HepG2 (cell line): ENCODE measurements at regions not wholly inside any gene's neighbourhood (a gene's known extent, or its start where the extent isn't known, plus 50 kb on each side); places are given as distances from the start of the nearest gene placed in this dataset.

ENCODE experiments used
- ATAC-seq: fragments of 200-7000 bp; cut with Tn5 transposase; 3 replicates; pipeline ENCODE4 v1.9.1; 2020; ENCODE audit warnings: mild to moderate bottlenecking, moderate library complexity
- BruUV-seq: library from RNA; stranded (reverse); fragments of 400-500 nt; replicated peaks from 2 replicates; lab custom pipeline; 2021; lab: Mats Ljungman, UMichigan
- CTCF ChIA-PET: fragments of 300-600 bp; formaldehyde crosslinking; extraction: SDS; loops from one replicate; lab custom pipeline; 2021; ENCODE audit warnings: low total read pairs, inconsistent platforms, low intra/inter-chr PET ratio; lab: Yijun Ruan, JAX
- POLR2A ChIA-PET: fragments of 350-600 bp; sonication (Branson Sonifier 250); formaldehyde crosslinking; loops from one replicate; lab custom pipeline; 2020; ENCODE audit warnings: antibody characterized with exemption, inconsistent platforms; lab: Yijun Ruan, JAX
- DNase-seq: peaks from one replicate; pipeline ENCODE4 v3.0.0-alpha.2; 2015; ENCODE audit warnings: low spot score
- FAIRE-seq: peaks from 3 replicates; lab custom pipeline; 2011; peaks lifted over from hg19 to GRCh38; lab: Jason Lieb, UNC
- H2AFZ ChIP-seq: one replicate; pipeline ENCODE4 v1.6.1; 2011; ENCODE audit warnings: low read length, inconsistent platforms
- H3K27ac ChIP-seq: fragments of 300-600 bp; 3 replicates; pipeline ENCODE4 v1.8.0; 2011; ENCODE audit warnings: mixed run types, mild to moderate bottlenecking, mixed read lengths, low read length, inconsistent platforms; ENCODE audit not compliant: insufficient read depth; ENCODE audit errors: extremely low read length
- H3K27me3 ChIP-seq, 2 experiments: fragments of 200-600 bp in 1 of 2; 2 replicates in 1 of 2; 3 replicates in 1 of 2; pipeline versions ENCODE4 v1.6.0 to v1.8.0; 2011; ENCODE audit warnings: low read length in 2 of 2, mild to moderate bottlenecking in 2 of 2, moderate library complexity in 2 of 2, inconsistent platforms in 1 of 2; ENCODE audit not compliant: insufficient read depth in 2 of 2, control insufficient read depth in 1 of 2
- H3K36me3 ChIP-seq, 2 experiments: fragments of 200-600 bp in 1 of 2; replicated peaks in 1 of 2; 2 replicates in 1 of 2; 3 replicates in 1 of 2; pipeline versions ENCODE4 v1.5.1 to v1.8.0; 2011; ENCODE audit warnings: low read length in 2 of 2, inconsistent platforms in 1 of 2; ENCODE audit not compliant: insufficient read depth in 2 of 2, control insufficient read depth in 1 of 2
- H3K4me1 ChIP-seq: 2 replicates; pipeline ENCODE4 v1.5.1; 2012; ENCODE audit warnings: low read length, inconsistent platforms; ENCODE audit not compliant: insufficient read depth
- H3K4me2 ChIP-seq: 2 replicates; pipeline ENCODE4 v1.6.0; 2011; ENCODE audit warnings: low read depth, low read length, inconsistent platforms
- H3K4me3 ChIP-seq, 3 experiments: fragments of 200-600 bp in 1 of 3; sonication (generic), shearing (Covaris generic) in 1 of 3; replicated peaks in 1 of 3; 2 replicates each; pipeline ENCODE4 v1.5.1; 2011 to 2016; ENCODE audit warnings: low read length in 3 of 3, inconsistent platforms in 2 of 3, low read depth in 2 of 3, mild to moderate bottlenecking in 2 of 3, control low read depth in 1 of 3, mixed read lengths in 1 of 3; ENCODE audit not compliant: insufficient read depth in 1 of 3
- H3K79me2 ChIP-seq: one replicate; pipeline ENCODE4 v1.6.1; 2011; ENCODE audit warnings: low read length, inconsistent platforms; ENCODE audit not compliant: insufficient read depth
- H3K9ac ChIP-seq: 2 replicates; pipeline ENCODE4 v1.6.0; 2011; ENCODE audit warnings: mild to moderate bottlenecking, low read depth, low read length, inconsistent platforms; ENCODE audit not compliant: insufficient read depth
- H3K9me3 ChIP-seq: 2 replicates; pipeline ENCODE4 v1.5.1; 2012; ENCODE audit warnings: mild to moderate bottlenecking, low read length
- H4K20me1 ChIP-seq: 2 replicates; pipeline ENCODE4 v1.6.0; 2011; ENCODE audit warnings: inconsistent platforms, mild to moderate bottlenecking, low read length, moderate library complexity; ENCODE audit not compliant: insufficient read depth
- CTCF ChIP-seq: sonication (generic); formaldehyde crosslinking; IDR thresholded peaks from 2 replicates; pipeline ENCODE4 v1.5.0; 2020; ENCODE audit warnings: mild to moderate bottlenecking, missing genetic modification reagents, moderate library complexity
- ETS1 ChIP-seq: sonication (generic); formaldehyde crosslinking; IDR thresholded peaks from 2 replicates; pipeline ENCODE4 v1.4.0; 2020; ENCODE audit warnings: missing genetic modification reagents
- NCOR1 ChIP-seq: fragments of 200-600 bp; sonication (generic); IDR thresholded peaks from 2 replicates; pipeline ENCODE4 v1.7.0; 2017; ENCODE audit warnings: antibody characterized with exemption, low read length, borderline replicate concordance
- NFYC ChIP-seq: IDR thresholded peaks from 2 replicates; pipeline ENCODE4 v1.6.1; 2016; ENCODE audit warnings: missing genetic modification reagents, missing compliant biosample characterization
- PAF1 ChIP-seq: IDR thresholded peaks from 2 replicates; pipeline ENCODE4 v1.6.1; 2016; ENCODE audit warnings: missing genetic modification reagents, missing compliant biosample characterization
- SIX4 ChIP-seq: sonication (generic); formaldehyde crosslinking; IDR thresholded peaks from 2 replicates; pipeline ENCODE4 v1.4.0; 2020; ENCODE audit warnings: missing genetic modification reagents
- ZFX ChIP-seq: sonication (generic); formaldehyde crosslinking; IDR thresholded peaks from 2 replicates; pipeline ENCODE4 v1.4.0; 2020; ENCODE audit warnings: mild to moderate bottlenecking, low read depth, missing genetic modification reagents, moderate library complexity
- ZNF12 ChIP-seq: sonication (generic); formaldehyde crosslinking; IDR thresholded peaks from 2 replicates; pipeline ENCODE4 v1.5.0; 2020; ENCODE audit warnings: missing genetic modification reagents
- ZNF138 ChIP-seq: sonication (generic); formaldehyde crosslinking; IDR thresholded peaks from 2 replicates; pipeline ENCODE4 v1.5.0; 2020; ENCODE audit warnings: mild to moderate bottlenecking, low read depth, missing genetic modification reagents
- ZNF225 ChIP-seq: sonication (generic); formaldehyde crosslinking; IDR thresholded peaks from 2 replicates; pipeline ENCODE4 v1.4.0; 2020; ENCODE audit warnings: mild to moderate bottlenecking, missing genetic modification reagents
- ZNF513 ChIP-seq: sonication (generic); formaldehyde crosslinking; conservative IDR thresholded peaks from 2 replicates; pipeline ENCODE4 v1.5.0; 2020; ENCODE audit warnings: missing genetic modification reagents
- ZNF816 ChIP-seq: sonication (generic); formaldehyde crosslinking; IDR thresholded peaks from 2 replicates; pipeline ENCODE4 v1.8.0; 2022; ENCODE audit warnings: missing genetic modification reagents, mild to moderate bottlenecking, borderline replicate concordance
- WGBS: methylation state at CpG from one replicate; pipeline ENCODE4 v1.1.6; 2017; ENCODE audit warnings: low lambda C conversion rate; 5-methylcytosine and 5-hydroxymethylcytosine counted together
- in situ Hi-C: cut with HindIII; loops from 2 replicates; pipeline ENCODE4 v1.10.0; 2017; ENCODE audit warnings: low pct_unique_long_range_greater_than_20kb; ENCODE audit not compliant: extremely low pct_ligation_motif_present
- intact Hi-C: fragments of 100-400 bp; cut with micrococcal nuclease; formaldehyde crosslinking; loops from one replicate; pipeline ENCODE4 v1.10.0; 2022; ENCODE audit not compliant: unreplicated experiment
- TF ChIP-seq, protein P1 (sequence below): IDR thresholded peaks from 2 replicates; pipeline ENCODE4 v1.6.1; 2012; ENCODE audit warnings: inconsistent platforms
- TF ChIP-seq, protein P2 (sequence below): sonication (generic); formaldehyde crosslinking; IDR thresholded peaks from 2 replicates; pipeline ENCODE4 v1.5.0; 2020; ENCODE audit warnings: mild to moderate bottlenecking, missing genetic modification reagents

DNA sequence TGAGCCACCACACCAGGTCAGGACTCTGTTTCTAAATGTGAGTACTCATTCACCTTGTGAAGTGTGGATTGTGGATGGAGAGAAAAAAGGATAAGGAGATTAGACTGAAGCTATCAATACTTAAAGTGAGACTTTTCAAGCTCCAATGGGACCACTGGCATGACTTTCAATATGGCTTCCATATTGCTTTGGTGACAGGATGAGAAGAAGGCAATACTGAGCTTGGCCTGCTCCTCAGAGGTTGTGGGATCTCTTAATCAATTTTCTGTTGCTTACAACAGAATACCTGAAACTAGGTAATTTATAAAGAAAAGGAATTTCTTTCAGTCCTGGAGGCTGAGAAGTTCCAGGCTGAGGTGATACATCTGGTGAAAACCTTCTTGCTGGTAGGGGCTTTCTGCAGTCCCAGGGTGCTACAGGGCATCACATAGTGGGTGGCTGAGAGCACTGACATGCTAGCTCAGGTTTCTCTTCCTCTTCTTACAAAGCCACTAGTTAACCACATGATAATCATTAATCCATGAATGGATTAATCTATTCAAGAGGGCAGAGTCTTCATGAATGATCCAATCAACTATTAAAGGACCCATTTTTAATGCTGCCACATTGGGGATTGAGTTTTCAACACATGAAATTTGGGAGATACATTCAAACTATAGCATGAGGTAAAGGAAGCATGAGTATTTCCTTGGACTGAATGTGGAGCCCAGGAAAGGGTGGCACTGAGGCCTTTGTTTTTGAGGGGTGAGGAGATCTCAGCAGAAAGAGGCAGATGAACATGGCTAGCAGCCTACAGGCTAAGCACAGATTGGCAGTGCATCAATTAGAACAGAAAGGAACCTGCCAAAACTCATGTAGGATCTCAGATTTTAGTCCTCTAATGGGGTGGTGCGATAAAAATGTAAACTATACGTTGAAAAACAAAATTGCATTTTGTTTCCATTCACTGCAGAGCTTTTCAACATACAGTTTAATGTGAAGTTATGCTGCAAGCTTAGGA lies 274.5 kb downstream of the PIK3C3 start:
- no peak overlapping the region for H3K27ac ChIP-seq
- H3K4me1 ChIP-seq = peaks cover 15% of the 10 kb centered on the region
- H4K20me1 ChIP-seq = no peaks in the 10 kb centered on the region
- no TSS peak for BruUV-seq
- intact Hi-C loops (no loop called here), in situ Hi-C loops (no loop called here)
- no peak overlapping the region for H3K4me3 ChIP-seq
- no peaks in the 10 kb centered on the region for H3K9me3 ChIP-seq
- ATAC-seq (no peak), DNase-seq (no peak), FAIRE-seq (no peak)
- 38% methylated on average over 2 of the region's 2 CpGs for WGBS
- ChIA-PET CTCF (no interaction called here), POLR2A (interaction anchor here (0.6 kb wide), 1 partner anchor 66 kb away, joined by 3 read pairs; no protein-coding TSS in a partner anchor)
- no peaks in the 10 kb centered on the region for H3K36me3 ChIP-seq
- H3K4me2 ChIP-seq = no peak overlapping the region
- H3K79me2 ChIP-seq = no peaks in the 10 kb centered on the region
- no peak overlapping the region for H2AFZ ChIP-seq
- H3K9ac ChIP-seq = no peak overlapping the region
- no peaks in the 10 kb centered on the region for H3K27me3 ChIP-seq
- TF ChIP-seq ZNF138 (CRISPR knock-in tag) (no peak), SIX4 (CRISPR knock-in tag) (no peak), CTCF (CRISPR knock-in tag) (no peak), ZFX (CRISPR knock-in tag) (no peak), ZNF225 (CRISPR knock-in tag) (no peak), ZNF513 (CRISPR knock-in tag) (no peak), ZNF816 (CRISPR knock-in tag) (no peak), ZNF12 (CRISPR knock-in tag) (no peak), NFYC (CRISPR knock-in tag) (no peak), NCOR1 (no peak), PAF1 (CRISPR knock-in tag) (no peak), ETS1 (CRISPR knock-in tag) (no peak)
- TF ChIP-seq, protein P1, sequence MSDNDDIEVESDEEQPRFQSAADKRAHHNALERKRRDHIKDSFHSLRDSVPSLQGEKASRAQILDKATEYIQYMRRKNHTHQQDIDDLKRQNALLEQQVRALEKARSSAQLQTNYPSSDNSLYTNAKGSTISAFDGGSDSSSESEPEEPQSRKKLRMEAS = no peak
- TF ChIP-seq, protein P2, sequence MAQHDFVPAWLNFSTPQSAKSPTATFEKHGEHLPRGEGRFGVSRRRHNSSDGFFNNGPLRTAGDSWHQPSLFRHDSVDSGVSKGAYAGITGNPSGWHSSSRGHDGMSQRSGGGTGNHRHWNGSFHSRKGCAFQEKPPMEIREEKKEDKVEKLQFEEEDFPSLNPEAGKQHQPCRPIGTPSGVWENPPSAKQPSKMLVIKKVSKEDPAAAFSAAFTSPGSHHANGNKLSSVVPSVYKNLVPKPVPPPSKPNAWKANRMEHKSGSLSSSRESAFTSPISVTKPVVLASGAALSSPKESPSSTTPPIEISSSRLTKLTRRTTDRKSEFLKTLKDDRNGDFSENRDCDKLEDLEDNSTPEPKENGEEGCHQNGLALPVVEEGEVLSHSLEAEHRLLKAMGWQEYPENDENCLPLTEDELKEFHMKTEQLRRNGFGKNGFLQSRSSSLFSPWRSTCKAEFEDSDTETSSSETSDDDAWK (CRISPR knock-in tag) = no peak
